ENCODE measurements at regions not wholly inside any gene's neighbourhood (a gene's known extent, or its start where the extent isn't known, plus 50 kb on each side); places are given as distances from the start of the nearest gene placed in this dataset.

DNA sequence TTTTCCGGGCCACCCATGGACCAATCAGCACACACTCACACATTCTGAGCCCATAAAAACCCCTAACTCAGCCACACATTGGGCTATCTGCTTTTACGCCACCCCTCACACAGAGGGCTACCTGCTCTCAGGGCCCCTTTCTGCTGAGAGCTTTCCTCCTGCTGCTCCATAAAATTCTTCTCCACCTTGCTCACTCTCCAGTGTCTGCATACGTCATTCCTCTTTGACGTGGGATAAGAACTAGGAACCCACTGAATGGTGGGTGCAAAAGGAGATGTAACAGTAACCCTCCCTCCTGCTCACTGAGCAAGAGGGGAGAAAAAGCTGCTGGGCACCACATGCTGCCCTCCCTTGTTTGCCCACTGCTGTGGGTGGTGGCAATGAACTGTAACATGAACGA, 596.7 kb upstream of the TMEM132C start:
- H3K4me3 ChIP-seq, result no peak overlapping the region
- 87 to 92% methylated on average over 5 of the region's 5 CpGs for WGBS, 2 experiments (ENCODE audit: low coverage in 1 of 2, low lambda C conversion rate in 2 of 2, missing lambda C conversion rate in 2 of 2)
- H2AFZ ChIP-seq, result no peak overlapping the region
- peaks cover 2% of the 10 kb centered on the region; the same call in 1 of the 2 replicates for H3F3A ChIP-seq (ENCODE audit: insufficient read depth)
- no peaks in the 10 kb centered on the region for H3K79me2 ChIP-seq (ENCODE audit: insufficient read depth)
- peaks cover 9% of the 10 kb centered on the region for H3K4me1 ChIP-seq (ENCODE audit: insufficient read depth)
- H3K27me3 ChIP-seq (replicated peaks; ENCODE audit: insufficient read depth), result no peaks in the 10 kb centered on the region
- H3K4me2 ChIP-seq (ENCODE audit: unreplicated experiment), result no peak overlapping the region
- H4K20me1 ChIP-seq (ENCODE audit: insufficient read depth), result no peaks in the 10 kb centered on the region
- H3K36me3 ChIP-seq (ENCODE audit: low read depth), result no peaks in the 10 kb centered on the region
- TF ChIP-seq EZH2phosphoT487 (IDR thresholded peaks at IDR 0.05; ENCODE audit: insufficient read depth, low read depth) (no peak), EZH2 (IDR thresholded peaks at IDR 0.05; ENCODE audit: insufficient read depth, poor library complexity, severe bottlenecking) (no peak)
- in situ Hi-C loops (cut with MboI), result no loop called here
- H3K9me3 ChIP-seq (ENCODE audit: low read depth), result no peaks in the 10 kb centered on the region
- H3K9me2 ChIP-seq (ENCODE audit: insufficient read depth), result no peaks in the 10 kb centered on the region
- H3K27ac ChIP-seq, result no peak overlapping the region
- H3K9ac ChIP-seq, result no peak overlapping the region
- DNase-seq, result no peak

DNA sequence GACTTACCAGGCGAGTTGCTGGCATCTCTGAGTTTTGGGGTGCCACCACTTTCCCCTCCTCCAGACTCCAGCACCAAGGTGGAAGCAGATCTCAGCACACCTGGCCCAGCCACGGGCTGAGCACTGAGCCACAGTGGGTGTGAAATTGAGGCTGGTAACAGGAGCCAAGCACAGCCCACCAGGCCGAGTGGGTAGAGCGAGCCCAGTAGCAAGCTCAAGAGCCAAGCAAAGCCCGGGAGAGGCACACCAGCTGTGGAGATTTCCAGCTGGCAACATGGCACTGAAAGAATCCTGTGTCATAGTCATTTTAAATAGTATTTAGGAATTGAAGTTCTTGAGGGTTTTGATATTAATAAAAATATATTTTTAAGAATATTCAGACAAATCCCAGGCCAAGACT, 596.2 kb upstream of the TMEM132C start:
- no peak for DNase-seq
- no peak overlapping the region for H2AFZ ChIP-seq
- H3K9me2 ChIP-seq (ENCODE audit: insufficient read depth), result no peaks in the 10 kb centered on the region
- no peaks in the 10 kb centered on the region for H3F3A ChIP-seq (ENCODE audit: insufficient read depth)
- no peak overlapping the region for H3K4me2 ChIP-seq (ENCODE audit: unreplicated experiment)
- H3K27ac ChIP-seq, result no peak overlapping the region
- H3K4me3 ChIP-seq, result no peak overlapping the region
- no peaks in the 10 kb centered on the region for H3K27me3 ChIP-seq (replicated peaks; ENCODE audit: insufficient read depth)
- WGBS, 2 experiments (ENCODE audit: low coverage in 1 of 2, low lambda C conversion rate in 2 of 2, missing lambda C conversion rate in 2 of 2), result 69 to 73% methylated on average over 5 of the region's 5 CpGs
- peaks cover 4% of the 10 kb centered on the region; the same call in 1 of the 2 replicates for H3K4me1 ChIP-seq (ENCODE audit: insufficient read depth)
- in situ Hi-C loops (cut with MboI), result no loop called here
- no peaks in the 10 kb centered on the region for H3K9me3 ChIP-seq (ENCODE audit: low read depth)
- H3K9ac ChIP-seq, result no peak overlapping the region
- no peaks in the 10 kb centered on the region for H3K36me3 ChIP-seq (ENCODE audit: low read depth)
- no peaks in the 10 kb centered on the region for H4K20me1 ChIP-seq (ENCODE audit: insufficient read depth)
- TF ChIP-seq EZH2 (IDR thresholded peaks at IDR 0.05; ENCODE audit: insufficient read depth, poor library complexity, severe bottlenecking), result no peak
- no peak for TF ChIP-seq EZH2phosphoT487 (IDR thresholded peaks at IDR 0.05; ENCODE audit: insufficient read depth, low read depth)
- no peaks in the 10 kb centered on the region for H3K79me2 ChIP-seq (ENCODE audit: insufficient read depth)

- WGBS, 2 experiments (ENCODE audit: low coverage in 1 of 2, low lambda C conversion rate in 2 of 2, missing lambda C conversion rate in 2 of 2), result 77% methylated on average over 6 of the region's 6 CpGs
- Histone ChIP-seq H3K4me3 (no peak overlapping the region), H3K27ac (no peak overlapping the region), H3K9me3 (ENCODE audit: low read depth) (no peaks in the 10 kb centered on the region), H2AFZ (no peak overlapping the region), H3K79me2 (ENCODE audit: insufficient read depth) (no peaks in the 10 kb centered on the region), H3K4me1 (ENCODE audit: insufficient read depth) (peaks cover 4% of the 10 kb centered on the region; the same call in 1 of the 2 replicates), H3K36me3 (ENCODE audit: low read depth) (no peaks in the 10 kb centered on the region), H4K20me1 (ENCODE audit: insufficient read depth) (no peaks in the 10 kb centered on the region), H3K4me2 (ENCODE audit: unreplicated experiment) (no peak overlapping the region), H3K27me3 (replicated peaks; ENCODE audit: insufficient read depth) (no peaks in the 10 kb centered on the region), H3K9ac (no peak overlapping the region), H3K9me2 (ENCODE audit: insufficient read depth) (no peaks in the 10 kb centered on the region), H3F3A (ENCODE audit: insufficient read depth) (no peaks in the 10 kb centered on the region)
- DNase-seq, result peak; percentile 12
- in situ Hi-C loops (cut with MboI), result loop anchor here (25.0 kb wide), 2 partner anchors 564 to 889 kb away; no protein-coding TSS in a partner anchor
- no peak for TF ChIP-seq EZH2phosphoT487 (IDR thresholded peaks at IDR 0.05; ENCODE audit: insufficient read depth, low read depth)
- no peak for TF ChIP-seq EZH2 (IDR thresholded peaks at IDR 0.05; ENCODE audit: insufficient read depth, poor library complexity, severe bottlenecking)
Measured at GRCh38 chr12:127675936-127676335, 591.0 kb upstream of the TMEM132C start.

DNA sequence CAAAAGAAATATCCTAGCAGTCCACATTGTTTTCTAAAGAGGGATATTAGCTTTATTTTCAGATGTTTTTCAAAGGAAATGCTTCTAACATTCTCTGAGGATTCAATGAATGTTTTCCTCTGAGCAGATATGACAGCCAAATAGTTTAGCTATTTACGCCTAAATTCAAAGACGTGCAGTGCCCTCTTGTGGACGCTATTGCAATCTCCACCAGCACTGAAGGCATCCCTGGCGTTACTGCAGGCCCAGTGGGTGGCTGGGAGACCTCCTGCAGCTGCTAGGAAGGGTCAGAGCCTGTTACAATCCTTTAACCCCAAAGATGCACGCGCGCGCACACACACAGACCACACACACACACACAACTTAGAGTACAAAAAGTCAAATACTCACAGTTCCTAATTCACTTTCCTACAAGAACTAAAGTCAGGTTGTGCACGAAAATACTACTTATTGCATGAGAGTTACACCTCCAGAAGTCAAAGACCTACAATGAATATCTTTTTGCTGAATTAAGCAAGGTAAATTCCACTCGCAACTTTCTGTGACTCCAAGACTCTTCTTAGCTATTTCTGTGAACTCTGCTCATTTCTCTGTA, 589.3 kb upstream of the TMEM132C start:
- Histone ChIP-seq H3K9me2 (ENCODE audit: insufficient read depth) (no peaks in the 10 kb centered on the region), H3K79me2 (ENCODE audit: insufficient read depth) (no peaks in the 10 kb centered on the region), H2AFZ (peak overlapping the region; percentile 77), H3K27ac (no peak overlapping the region), H3K9me3 (ENCODE audit: low read depth) (no peaks in the 10 kb centered on the region), H3K36me3 (ENCODE audit: low read depth) (no peaks in the 10 kb centered on the region), H3K4me1 (ENCODE audit: insufficient read depth) (peaks cover 4% of the 10 kb centered on the region; the same call in 1 of the 2 replicates), H4K20me1 (ENCODE audit: insufficient read depth) (no peaks in the 10 kb centered on the region), H3K9ac (no peak overlapping the region), H3K27me3 (replicated peaks; ENCODE audit: insufficient read depth) (no peaks in the 10 kb centered on the region), H3K4me3 (no peak overlapping the region), H3K4me2 (ENCODE audit: unreplicated experiment) (peak overlapping the region; percentile 56), H3F3A (ENCODE audit: insufficient read depth) (no peaks in the 10 kb centered on the region)
- in situ Hi-C loops (cut with MboI), result loop anchor here (25.0 kb wide), 2 partner anchors 565 to 890 kb away; no protein-coding TSS in a partner anchor
- WGBS, 2 experiments (ENCODE audit: low coverage in 1 of 2, low lambda C conversion rate in 2 of 2, missing lambda C conversion rate in 2 of 2), result 14 to 16% methylated on average over 10 of the region's 10 CpGs
- no peak for TF ChIP-seq EZH2phosphoT487 (IDR thresholded peaks at IDR 0.05; ENCODE audit: insufficient read depth, low read depth)
- no peak for TF ChIP-seq EZH2 (IDR thresholded peaks at IDR 0.05; ENCODE audit: insufficient read depth, poor library complexity, severe bottlenecking)
- peak; percentile 84 for DNase-seq

All from GM23248 (cell line).